ENCODE measurements at regions not wholly inside any gene's neighbourhood (a gene's known extent, or its start where the extent isn't known, plus 50 kb on each side); places are given as distances from the start of the nearest gene placed in this dataset.

GRCh38 chr12:130286041-130286440, 51.6 kb upstream of the PIWIL1 start:
- peaks cover 2% of the 10 kb centered on the region for H3K27me3 Mint-ChIP-seq
- no peaks in the 10 kb centered on the region for H3K4me1 Mint-ChIP-seq
- no peak overlapping the region for H3K4me3 Mint-ChIP-seq
- no peak overlapping the region for H3K27ac Mint-ChIP-seq
- no peak for DNase-seq (ENCODE audit: low spot score in 2 of 2)
- H3K36me3 Mint-ChIP-seq = no peaks in the 10 kb centered on the region
- peaks cover 1% of the 10 kb centered on the region for H3K9me3 Mint-ChIP-seq
- ATAC-seq (ENCODE audit: low read depth) = no peak

- no peak overlapping the region for H3K27ac Mint-ChIP-seq
- peaks cover 2% of the 10 kb centered on the region for H3K27me3 Mint-ChIP-seq
- no peaks in the 10 kb centered on the region for H3K36me3 Mint-ChIP-seq
- H3K9me3 Mint-ChIP-seq = peaks cover 1% of the 10 kb centered on the region
- H3K4me1 Mint-ChIP-seq = no peaks in the 10 kb centered on the region
- no peak for DNase-seq (ENCODE audit: low spot score in 2 of 2)
- no peak for ATAC-seq (ENCODE audit: low read depth)
- no peak overlapping the region for H3K4me3 Mint-ChIP-seq
Observed at GRCh38 chr12:130286741-130287440, 50.8 kb upstream of the PIWIL1 start.
